HG02588 (cell line): ENCODE measurements at regions not wholly inside any gene's neighbourhood (a gene's known extent, or its start where the extent isn't known, plus 50 kb on each side); places are given as distances from the start of the nearest gene placed in this dataset.
"Not testable (repeated sequence)": the region's sequence is repeated elsewhere in the genome, so short reads cannot be mapped to it uniquely, and the experiment has no call there.

Experiments used
- ATAC-seq: cut with Tn5 transposase; IDR thresholded peaks from one replicate; pipeline ENCODE4 v1.9.1; 2021; ENCODE audit warnings: mild to moderate bottlenecking, moderate library complexity; ENCODE audit not compliant: unreplicated experiment

DNA sequence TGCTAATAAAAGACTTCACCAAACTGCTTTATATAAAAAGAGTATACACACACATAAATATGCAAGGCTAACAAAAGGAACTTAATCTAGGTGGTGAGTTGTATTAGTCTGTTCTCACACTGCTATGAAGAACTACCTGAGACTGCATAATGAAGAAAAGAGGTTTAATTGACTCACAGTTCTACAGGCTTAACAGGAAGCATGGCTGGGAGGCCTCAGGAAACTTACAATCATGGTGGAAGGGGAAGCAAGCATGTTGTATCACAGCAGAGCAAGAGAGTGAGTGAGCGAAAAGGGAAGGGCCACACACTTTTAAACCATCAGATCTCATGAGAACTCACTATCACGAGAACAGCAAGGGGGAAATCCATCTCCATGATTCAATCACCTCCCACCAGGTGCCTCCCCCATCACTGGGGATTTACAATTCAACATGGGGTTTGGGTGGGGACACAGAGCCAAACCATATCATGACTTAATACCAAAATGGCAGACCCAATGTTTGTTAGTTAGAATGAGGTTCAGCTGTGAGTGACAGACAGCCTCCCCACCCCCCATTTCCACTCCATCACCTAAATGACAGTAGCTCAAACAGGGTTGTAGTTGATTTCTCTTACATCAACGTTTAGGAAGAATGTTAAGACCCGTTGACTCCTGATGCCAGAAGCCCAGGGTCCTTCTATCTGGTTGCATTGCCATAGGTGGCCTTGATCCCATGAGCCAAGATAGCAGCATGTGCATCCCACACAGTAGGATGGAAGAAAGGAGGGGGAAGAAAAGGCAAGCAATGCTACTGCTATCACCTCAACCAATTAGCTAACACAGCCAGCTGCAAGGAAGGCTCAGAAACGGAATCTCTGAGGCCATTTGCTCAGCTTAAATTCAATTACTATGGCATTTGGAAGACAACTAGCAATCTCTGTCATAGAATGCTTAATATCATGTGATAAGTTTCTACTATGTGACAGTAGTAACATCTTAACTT is 77.0 kb downstream of the CCDC71L start:
- ATAC-seq, result no peak

DNA sequence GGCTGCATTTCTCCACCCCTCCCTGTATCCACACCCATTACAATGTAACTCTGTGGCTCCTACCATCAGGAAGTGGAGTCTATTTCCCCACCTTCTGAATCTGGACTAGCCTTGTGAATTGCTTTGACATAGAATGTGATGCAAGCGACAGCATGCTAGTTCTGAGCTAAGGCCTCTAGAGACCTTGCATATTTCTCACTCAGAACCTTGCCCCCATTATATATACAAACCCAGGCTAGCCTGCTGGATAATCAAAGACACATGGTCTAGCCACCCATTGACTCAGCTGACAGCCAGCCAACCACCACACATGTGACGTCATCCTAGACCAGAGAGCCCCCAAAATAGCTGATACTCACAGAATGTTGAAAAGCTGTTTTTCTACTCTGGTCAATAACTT is 77.9 kb downstream of the CCDC71L start:
- no peak for ATAC-seq

DNA sequence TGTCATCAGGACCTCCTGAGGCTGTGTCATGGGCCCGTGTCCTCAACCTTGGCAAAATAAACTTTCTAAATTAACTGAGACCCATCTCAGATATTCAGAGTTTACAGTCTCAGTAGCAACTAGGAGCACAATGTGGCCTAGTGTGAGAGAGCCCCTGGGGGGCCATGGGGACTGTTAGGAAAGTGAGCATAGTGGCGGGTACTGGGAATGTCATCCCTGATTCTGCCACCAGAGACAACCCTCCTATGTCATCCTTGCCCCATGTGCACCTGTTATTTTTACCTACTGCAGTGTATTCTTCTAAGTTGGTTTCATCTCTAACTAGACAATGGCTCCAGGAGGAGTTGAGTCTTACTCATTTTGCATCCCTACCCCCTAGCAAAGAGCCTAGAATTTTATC is 78.6 kb downstream of the CCDC71L start:
- no peak for ATAC-seq

DNA sequence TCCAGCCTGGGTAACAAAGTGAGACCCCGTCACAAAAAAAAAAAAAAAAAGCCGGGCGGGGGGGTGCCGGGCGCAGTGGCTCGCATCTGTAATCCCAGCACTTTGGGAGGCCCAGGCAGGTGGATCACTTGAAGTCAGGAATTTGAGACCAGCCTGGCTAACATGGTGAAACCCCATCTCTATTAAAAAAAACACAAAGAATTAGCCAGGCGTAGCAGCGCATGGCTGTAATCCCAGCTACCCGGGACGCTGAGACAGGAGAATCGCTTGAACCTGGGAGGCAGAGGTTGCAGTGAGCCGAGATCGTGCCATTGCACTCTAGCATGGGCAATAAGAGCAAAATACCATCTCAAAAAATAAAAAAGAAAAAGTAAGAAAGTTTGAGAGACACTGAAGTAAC is 81.9 kb downstream of the CCDC71L start:
- not testable (repeated sequence) for ATAC-seq

DNA sequence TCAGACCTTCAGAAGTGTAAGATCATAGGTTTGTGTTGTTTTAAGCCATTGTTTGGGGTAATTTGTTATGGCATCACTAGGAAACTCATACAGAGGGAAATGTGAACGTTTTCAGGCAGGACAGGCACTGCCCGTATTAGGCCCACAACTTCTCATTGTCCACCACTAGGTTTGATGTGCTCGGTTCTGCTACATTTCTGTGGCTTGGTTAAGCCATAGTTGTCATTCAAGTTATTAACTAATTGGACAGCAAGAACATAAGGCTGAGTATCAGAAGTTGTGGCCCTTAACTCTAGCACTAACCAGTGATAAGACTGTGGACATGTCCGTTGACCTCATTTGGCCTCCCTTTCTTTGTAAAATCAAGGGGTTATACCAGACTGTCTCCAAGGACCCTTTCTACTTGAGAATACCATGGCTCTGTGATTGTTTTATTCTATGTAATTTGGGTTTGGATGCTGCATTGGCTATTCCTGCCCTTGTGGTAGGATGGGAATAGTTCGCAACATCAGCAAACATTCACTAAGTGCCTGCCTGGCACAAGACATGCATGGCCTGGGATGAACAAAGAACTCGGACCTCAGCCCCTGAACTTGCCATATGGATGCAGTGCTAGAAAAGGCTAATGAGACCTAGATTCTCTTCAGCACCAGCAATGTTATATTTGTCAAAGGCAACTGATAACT is 85.7 kb downstream of the CCDC71L start:
- ATAC-seq, result no peak

DNA sequence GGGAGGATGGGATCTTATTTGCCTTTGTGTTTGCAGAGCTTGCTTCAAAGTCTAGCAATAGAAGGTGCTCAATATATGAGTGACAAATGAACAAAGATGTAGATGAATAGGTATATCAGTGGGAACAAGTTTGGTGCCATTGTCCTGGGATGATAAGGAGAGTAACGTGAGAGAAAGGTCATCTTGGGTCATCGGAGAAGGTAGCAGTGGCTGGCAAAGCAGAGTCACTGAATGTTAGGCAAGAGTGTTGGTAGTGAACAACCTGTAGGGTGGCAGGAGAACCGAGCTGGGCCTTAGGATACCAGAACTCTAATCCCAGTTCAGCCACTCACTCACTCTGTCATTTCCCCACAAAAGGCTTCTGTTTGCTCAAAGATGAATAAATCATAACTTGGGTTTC is 87.2 kb downstream of the CCDC71L start:
- no peak for ATAC-seq

DNA sequence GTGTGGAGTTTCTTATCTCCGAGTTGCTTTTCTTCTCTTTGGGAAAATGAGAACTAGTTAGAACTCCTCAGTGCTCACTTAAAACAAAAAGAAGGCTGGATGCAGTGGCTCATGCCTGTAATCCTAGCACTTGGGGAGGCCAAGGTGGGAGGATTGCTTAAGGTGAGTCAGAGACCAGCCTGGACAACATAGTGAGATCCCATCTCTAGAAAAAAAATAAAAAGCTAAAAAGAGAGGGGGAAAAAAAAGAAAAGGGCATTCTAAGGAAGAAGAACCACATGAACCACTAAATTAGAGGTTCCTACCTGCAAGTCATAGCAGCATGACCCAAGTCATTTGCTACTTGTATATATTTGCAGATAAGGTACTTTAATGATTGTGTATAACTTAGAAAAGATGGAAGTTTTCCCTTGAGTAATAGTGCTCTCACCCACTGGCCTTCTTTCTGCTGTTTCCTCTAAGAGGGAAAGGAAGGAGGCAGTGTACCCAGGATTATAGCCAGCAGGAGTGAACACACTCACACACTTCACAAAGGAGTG is 87.8 kb downstream of the CCDC71L start:
- ATAC-seq, result no peak

DNA sequence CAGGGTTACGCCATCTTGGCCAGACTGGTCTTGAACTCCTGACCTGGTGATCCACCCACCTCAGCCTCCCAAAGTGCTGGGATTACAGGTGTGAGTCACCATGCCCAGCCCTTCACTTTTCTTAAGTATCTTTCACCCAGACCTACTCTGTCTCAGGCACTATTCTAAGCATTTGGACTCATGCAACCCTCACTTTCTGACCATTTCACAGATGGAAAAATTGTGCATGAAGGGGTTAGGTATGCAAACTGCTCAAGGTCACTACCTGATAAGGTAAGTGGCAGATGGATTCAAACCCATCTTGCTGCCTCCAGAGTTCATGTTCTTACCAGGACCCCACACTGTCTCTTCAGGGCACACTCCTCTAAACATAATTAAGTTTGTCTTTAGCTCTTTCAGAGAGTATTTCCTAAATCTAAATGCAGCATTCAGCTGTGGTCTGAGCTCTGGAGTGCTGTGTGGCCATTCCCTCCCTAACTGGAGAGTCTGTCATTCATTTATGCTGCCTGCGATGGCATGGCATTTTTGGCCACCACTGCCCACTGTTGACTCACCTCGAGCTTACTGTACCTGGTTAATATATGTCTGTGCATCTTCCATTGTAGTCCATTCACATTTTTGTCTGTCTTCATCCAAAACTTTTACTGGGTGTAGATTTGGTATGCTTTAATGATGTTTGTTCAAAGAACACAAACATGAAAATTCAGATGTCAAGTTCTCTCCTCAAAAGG is 88.4 kb downstream of the CCDC71L start:
- ATAC-seq, result no peak

DNA sequence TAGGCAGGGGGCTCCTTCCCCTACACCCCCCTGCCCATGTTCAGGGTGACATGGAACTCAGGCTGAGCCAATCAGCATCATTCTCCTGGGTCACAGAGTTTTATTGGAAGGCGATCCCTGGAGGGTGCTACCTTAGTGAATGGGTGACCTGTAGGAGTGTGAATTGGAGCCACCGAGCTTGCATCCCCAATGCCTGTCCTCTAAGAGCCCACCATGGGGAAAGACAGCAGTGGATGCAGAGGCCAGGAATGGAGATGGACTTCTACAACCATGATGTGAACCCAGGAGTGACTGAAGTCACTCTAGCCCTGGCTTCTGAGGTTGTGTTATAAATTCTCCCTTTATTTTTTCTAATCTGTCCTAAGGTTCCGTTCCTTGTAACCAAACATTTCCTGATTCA is 89.4 kb downstream of the CCDC71L start:
- no peak for ATAC-seq

DNA sequence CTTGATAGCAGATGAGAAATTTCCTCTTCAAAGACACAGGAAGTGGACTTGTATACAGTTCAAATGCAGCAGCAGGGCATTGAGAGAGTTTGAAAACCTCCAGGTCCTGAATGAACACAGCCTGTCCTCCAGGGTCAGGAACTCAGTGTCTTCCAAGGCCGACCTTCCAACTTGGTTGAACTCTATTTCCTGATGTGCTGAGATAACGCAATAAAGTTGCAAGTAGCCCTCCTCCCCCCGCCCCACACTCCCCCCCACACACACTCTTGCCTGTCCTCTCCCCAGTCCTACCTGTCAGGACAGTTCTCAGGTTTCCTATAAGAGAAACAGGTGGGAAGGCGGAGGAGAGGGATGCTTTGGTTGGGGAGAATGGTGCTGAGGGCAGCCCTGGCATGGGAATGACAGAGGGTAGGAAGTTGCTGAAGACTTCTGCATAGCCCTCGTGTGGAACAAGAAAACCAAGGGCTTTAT is 90.0 kb downstream of the CCDC71L start:
- no peak for ATAC-seq

DNA sequence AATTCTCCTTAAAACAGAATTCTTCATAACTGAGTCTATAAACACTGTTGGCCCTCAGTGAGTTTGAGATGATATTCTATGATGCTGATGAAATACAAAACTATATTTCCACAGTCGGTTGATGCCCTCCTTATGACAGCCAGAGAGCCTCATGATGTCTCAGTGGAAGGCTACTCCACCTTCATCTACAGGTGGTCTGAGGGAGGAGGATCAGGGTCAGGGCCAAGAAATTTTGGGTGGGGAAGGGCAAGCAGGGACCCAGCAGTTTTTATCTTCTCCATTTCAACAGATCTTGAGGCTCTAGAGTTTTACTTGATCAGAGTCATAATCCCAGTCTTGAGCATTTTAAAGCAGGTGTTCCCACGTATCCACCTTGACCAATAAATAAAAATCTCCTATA is 90.8 kb downstream of the CCDC71L start:
- no peak for ATAC-seq

DNA sequence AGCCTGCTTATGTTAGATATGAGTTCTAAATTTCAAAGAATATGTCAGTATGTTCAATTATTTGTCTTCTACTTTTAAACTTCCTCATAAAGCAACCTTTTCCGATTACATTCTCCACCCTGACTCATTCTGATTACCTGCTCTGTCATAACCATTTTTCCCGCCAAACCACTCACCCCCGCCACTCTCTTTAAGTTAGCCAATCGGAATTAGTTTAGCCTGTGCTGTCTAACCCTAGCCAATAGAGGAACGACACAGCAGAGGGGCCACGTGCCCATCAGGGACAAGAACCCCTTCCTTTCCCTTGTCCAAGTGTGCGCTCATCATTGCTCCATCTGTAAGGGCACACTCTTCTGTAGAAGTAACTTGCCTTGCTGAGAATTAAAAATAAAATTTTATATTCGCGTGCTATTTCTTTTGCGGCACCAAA is 91.4 kb downstream of the CCDC71L start:
- no peak for ATAC-seq

DNA sequence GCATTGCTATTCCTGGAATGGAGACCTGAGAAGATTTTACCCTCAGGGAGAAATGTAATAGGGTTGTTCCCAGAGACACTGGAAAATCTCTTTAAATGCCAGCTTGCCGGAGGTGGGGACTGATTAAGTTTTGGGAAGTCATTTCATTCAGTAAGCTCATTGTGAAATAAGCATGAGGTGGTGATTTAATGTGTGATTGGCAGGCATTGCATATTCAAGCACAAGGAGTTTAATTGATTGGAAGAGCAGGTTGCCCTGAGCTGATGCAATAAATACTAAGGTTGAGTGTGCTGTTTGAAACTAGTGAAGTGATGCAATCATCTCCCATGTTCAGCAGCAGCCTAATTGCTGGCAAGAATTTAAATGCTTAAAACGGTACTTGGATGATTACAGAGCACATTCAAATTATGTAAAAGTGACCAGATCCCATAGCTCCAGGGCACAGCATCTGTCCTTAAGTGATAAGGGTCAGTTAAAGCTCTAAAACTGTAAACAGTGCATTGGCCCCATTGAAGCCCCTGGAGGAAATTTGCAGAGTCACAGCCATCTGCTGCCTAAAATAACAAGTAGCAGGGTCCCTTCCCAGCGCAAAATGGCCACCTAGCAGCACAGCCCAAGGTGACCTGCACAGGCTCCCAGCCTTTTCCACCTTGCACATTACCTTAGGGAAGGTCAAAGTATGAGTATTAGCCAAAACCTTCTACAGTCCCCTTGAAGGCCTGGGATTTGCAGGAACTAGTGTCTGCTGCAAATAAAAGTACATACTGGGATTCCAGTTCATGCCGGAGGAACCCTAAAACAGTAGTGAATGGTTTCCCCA is 92.1 kb downstream of the CCDC71L start:
- no peak for ATAC-seq

DNA sequence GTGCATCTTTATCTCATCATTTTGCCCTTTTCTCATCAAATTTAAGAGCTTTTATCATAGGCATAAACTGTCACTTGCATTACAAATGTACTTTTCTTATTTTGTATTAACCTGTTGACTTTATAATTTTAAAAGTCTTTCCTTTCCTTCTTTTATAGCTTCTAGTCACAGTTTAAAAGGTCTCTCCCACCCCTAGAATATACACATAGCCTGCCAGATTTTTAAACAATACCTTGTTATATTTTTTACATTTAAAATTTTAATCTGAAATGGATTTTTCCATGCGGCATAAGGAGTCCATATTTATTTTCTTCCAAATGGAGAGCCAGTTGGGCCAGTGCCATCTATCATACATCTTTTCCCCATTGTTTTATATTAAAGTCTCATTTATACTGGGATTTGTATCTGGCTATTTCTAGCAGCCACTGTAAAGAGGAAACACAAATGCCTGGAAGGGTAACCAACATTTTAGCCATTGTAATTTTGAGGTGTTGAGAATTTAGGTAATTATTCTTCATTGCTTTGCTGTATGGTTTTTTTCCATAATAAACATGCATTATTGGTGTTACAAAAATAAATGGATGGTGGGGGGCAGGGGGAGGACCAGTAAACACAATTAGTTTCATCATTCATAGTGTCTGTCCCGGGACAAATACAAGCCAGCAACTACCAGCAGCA is 92.8 kb downstream of the CCDC71L start:
- ATAC-seq, result no peak

DNA sequence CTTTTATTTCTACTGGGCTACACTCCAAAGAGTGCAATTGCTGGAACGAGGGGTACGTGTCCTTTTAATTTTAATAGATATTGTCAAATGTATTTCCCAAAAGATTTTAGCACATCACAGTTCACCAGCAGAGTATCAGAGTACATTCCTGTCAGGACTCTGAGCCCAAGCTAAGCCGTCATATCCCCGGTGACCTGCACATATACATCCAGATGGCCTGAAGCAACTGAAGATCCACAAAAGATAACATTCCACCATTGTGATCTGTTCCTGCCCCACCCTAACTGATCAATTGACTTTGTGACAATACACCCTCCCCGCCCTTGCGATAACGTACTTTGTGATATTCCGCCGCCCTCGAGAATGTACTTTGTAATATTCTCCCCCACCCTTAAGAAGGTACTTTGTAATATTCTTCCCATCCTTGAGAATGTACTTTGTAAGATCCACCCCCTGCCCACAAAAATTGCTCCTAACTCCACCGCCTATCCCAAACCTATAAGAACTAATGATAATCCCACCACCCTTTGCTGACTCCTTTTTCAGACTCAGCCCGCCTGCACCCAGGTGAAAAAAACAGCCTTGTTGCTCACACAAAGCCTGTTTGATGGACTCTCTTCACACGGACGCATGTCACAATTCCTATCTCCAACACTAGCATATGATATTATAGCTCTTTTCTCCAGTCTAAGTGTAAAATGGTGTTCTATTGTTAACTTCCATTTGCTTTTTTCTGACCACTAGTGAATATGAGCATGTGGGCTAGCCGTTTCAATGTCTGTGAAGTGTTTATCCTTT is 93.6 kb downstream of the CCDC71L start:
- ATAC-seq, result not testable (repeated sequence)

DNA sequence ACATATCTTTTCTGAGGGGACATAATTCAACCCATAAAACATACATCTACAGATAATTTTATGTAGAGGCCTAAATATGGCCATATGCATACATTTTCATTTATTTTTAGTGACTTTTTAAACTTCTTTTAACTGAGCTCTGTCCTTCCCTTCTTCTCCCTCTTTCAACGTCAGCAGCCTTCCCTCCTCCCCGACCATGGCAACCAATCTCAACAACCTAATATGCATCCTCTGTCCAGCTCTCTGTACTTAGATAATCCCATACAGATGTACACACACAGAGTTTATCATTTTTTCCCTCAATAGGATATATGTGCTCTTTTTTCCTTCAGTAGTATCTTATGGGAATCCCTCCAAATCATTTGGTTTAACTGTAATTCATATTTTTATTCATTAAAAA is 94.3 kb downstream of the CCDC71L start:
- no peak for ATAC-seq

DNA sequence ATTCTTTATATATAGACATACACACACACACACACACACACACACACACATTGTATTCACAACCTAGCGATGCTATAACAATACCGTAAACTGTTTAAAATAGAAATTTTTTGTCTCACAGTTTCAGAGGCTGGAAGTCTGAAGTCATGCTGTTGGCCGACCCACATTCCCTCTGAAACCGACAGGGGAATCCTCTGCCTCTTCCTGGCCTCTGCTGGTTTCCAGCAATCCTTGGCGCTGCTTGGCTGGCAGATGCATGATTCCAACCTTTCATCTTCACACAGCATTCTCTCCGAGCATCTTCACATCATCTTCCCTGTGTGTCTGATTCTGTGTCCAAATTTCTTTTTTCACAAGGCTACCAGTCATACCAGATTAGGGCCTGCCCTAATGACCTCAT is 94.8 kb downstream of the CCDC71L start:
- ATAC-seq, result no peak

DNA sequence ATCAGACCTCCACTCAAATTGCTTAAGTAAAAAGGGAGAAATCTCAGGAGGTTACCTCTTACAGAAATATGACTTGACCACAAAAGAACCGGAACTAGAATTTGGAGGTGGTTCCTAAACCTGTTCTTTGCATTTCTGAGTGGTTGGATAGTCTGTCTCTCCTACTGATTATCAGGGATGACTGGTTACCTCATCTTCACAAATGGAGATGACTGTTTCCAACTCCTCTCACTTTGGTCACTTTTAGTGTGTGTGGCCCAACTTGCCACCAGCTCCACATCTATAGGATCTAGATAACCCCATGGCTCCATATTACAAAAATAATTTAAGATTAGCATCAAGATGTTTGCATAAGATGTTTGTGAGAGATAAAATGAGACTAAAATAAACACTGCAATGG is 95.5 kb downstream of the CCDC71L start:
- no peak for ATAC-seq
